NCI-H69 (cell line): ENCODE measurements at regions not wholly inside any gene's neighbourhood (a gene's known extent, or its start where the extent isn't known, plus 50 kb on each side); places are given as distances from the start of the nearest gene placed in this dataset.

Experiments used
- DNase-seq: peaks from one replicate; lab custom pipeline; 2025; lab: John Stamatoyannopoulos, UW

DNA sequence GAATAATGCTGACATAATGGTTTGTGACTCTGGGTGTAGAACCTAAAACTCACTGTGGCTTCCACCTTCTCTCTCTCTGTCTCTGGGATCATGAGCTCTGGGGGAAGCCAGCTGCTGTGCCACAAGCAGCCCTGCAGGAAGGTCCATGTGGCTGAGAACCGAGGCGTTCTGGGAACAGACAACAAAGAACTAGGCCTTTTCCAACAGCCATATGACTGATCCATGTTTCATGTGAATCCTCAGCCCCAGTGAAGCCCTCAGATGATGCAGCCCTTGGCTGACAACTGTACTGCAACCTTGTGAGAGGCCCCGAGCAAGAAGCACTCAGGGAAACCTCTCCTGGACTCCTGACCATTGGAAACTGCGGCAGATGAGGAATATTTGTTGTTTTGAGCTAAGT is 56.6 kb downstream of the HLA-G start:
- DNase-seq, result no peak

DNA sequence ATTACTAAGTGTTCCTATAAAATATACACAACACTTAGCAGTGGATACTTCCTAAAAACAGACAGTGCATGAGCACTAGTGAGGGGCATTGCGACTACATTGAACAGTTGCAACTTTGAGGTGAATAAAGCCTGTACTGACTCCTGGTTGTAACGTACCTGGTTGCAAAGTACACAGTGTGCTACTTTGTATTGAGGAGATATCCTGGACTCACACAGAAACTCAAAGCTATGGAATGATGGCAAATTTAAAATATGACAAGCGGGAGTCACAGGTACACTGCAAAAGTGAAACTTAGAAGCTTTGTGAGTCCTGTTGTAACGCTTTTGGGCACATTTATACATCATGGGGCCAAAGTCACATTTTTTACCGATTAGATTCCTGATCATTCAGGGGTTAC is 55.6 kb upstream of the HLA-A start:
- no peak for DNase-seq

DNA sequence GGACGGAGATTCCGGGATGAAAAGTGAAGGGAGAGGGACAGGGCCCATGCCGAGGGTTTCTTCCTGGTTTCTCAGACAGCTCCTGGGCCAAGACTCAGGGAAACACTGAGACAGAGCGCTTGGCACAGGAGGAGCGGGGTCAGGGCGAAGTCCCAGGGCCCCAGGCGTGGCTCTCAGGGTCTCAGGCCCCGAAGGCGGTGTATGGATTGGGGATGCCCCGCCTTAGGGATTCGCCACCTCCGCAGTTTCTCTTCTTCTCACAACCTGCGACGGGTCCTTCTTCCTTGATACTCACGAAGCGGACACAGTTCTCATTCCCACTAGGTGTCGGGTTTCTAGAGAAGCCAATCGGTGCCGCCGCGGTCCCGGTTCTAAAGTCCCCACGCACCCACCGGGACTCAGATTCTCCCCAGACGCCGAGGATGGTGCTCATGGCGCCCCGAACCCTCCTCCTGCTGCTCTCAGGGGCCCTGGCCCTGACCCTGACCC is 55.0 kb upstream of the HLA-A start:
- DNase-seq, result peak; percentile 7

DNA sequence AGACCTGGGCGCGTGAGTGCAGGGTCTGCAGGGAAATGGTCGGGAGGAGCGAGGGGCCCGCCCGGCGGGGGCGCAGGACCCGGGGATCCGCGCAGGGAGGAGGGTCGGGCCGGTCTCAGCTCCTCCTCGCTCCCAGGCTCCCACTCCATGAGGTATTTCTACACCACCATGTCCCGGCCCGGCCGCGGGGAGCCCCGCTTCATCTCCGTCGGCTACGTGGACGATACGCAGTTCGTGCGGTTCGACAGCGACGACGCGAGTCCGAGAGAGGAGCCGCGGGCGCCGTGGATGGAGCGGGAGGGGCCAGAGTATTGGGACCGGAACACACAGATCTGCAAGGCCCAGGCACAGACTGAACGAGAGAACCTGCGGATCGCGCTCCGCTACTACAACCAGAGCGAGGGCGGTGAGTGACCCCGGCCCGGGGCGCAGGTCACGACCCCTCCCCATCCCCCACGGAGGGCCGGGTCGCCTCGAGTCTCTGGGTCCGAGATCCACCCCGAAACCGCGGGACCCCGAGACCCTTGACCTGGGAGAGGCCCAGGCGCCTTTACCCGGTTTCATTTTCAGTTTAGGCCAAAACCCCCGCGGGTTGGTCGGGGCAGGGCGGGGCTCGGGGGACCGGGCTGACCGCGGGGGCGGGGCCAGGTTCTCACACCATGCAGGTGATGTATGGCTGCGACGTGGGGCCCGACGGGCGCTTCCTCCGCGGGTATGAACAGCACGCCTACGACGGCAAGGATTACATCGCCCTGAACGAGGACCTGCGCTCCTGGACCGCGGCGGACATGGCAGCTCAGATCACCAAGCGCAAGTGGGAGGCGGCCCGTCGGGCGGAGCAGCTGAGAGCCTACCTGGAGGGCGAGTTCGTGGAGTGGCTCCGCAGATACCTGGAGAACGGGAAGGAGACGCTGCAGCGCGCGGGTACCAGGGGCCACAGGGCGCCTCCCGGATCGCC is 54.2 kb upstream of the HLA-A start:
- DNase-seq, result peak; percentile 23
